C4-2B (cell line): ENCODE measurements at regions not wholly inside any gene's neighbourhood (a gene's known extent, or its start where the extent isn't known, plus 50 kb on each side); places are given as distances from the start of the nearest gene placed in this dataset.

Source experiments
- H3K27ac ChIP-seq: fragments of 450-650 bp; 2 replicates; pipeline ENCODE4 v1.5.1; 2017
- ZFX ChIP-seq: fragments of 450-650 bp; IDR thresholded peaks from 2 replicates; pipeline ENCODE4 v1.6.1; 2017
- TF ChIP-seq, protein P1 (sequence below): fragments of 450-650 bp; conservative IDR thresholded peaks from 2 replicates; pipeline ENCODE4 v1.5.1; 2017; ENCODE audit warnings: mild to moderate bottlenecking

DNA sequence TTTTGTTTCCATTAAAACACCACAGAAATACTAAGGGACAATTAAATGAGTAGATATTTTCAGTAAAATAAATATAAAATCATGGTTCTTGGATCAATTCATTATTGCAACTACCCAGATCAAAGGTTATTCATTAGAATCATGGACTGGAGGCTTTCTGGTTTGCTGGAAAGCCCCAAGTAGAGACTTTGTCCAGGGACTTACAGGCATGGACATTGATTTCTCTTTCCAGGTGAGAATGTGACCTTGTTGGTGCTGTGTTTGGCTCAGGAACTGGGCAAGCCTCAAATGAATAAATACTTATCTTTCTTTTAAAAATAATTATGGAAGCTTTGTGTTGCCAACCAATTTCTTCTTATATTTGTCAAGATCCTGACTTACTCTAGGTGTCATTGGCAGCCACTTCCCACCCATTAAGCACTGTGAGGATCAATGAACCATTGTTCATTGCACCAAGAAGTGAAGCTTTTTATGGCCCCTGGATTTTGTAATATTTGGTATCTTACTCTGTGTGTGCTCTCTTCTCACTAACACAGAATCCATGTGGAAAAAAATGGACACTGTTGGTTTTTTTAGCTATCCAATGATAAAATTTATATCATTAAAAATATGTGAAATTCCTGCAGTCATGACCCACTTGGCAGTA, 205.8 kb upstream of the NRXN1 start:
- TF ChIP-seq, protein P1, sequence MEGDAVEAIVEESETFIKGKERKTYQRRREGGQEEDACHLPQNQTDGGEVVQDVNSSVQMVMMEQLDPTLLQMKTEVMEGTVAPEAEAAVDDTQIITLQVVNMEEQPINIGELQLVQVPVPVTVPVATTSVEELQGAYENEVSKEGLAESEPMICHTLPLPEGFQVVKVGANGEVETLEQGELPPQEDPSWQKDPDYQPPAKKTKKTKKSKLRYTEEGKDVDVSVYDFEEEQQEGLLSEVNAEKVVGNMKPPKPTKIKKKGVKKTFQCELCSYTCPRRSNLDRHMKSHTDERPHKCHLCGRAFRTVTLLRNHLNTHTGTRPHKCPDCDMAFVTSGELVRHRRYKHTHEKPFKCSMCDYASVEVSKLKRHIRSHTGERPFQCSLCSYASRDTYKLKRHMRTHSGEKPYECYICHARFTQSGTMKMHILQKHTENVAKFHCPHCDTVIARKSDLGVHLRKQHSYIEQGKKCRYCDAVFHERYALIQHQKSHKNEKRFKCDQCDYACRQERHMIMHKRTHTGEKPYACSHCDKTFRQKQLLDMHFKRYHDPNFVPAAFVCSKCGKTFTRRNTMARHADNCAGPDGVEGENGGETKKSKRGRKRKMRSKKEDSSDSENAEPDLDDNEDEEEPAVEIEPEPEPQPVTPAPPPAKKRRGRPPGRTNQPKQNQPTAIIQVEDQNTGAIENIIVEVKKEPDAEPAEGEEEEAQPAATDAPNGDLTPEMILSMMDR, result no peak
- no peak for TF ChIP-seq ZFX
- H3K27ac ChIP-seq, result no peak overlapping the region

DNA sequence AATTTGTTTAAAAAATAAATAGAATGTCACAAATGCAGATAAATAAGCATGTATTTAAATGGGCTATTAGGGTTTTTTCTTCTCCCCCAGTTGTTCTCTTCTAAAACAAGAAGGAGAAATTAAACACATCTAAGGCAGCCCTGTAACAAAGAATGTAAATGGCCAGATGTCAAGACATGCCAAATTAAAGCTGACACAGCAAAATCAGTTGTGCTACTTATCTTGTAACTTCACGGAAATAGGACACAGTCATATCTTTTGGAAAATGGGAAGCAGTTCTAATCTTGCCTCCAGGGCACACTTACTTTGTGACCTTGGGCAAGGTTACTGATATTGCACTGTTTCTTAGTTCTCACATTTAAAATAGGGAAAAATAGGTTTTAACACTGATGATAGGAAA, 200.1 kb upstream of the NRXN1 start:
- H3K27ac ChIP-seq, result no peak overlapping the region
- TF ChIP-seq, protein P1, result no peak
- no peak for TF ChIP-seq ZFX

DNA sequence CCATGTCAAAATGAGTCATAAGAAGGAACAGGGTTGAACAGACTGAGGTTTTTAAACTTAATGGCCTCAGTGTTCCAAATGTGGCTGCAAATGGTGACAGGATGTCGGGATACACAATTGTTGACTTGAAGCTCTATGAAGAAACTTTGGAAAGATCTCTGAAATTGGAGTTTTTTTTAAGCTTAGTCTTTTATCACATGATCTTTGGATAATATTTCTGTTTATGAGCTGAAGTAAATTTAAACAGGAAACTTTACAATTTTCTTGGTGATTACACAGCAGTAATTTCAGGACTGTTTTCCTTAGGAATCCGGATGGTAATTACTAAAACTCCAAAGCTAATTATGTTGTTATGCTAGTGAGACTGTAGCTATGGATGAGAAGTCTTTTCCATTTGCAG, 199.1 kb upstream of the NRXN1 start:
- no peak overlapping the region for H3K27ac ChIP-seq
- TF ChIP-seq, protein P1, result no peak

- no peak overlapping the region for H3K27ac ChIP-seq
- TF ChIP-seq ZFX, result no peak
- TF ChIP-seq, protein P1, result no peak
Observed at GRCh38 chr2:51225377-51225776, 193.4 kb upstream of the NRXN1 start.

- H3K27ac ChIP-seq, result no peak overlapping the region
- TF ChIP-seq ZFX, result no peak
- TF ChIP-seq, protein P1, result no peak
Observed at GRCh38 chr2:51224790-51225189, 192.9 kb upstream of the NRXN1 start.

- no peak for TF ChIP-seq ZFX
- no peak overlapping the region for H3K27ac ChIP-seq
Observed at GRCh38 chr2:51222106-51222505, 190.2 kb upstream of the NRXN1 start.

- TF ChIP-seq, protein P1, result no peak
- TF ChIP-seq ZFX, result no peak
- no peak overlapping the region for H3K27ac ChIP-seq
Observed at GRCh38 chr2:51220606-51221005, 188.7 kb upstream of the NRXN1 start.

GRCh38 chr2:51220080-51220479, 188.1 kb upstream of the NRXN1 start:
- H3K27ac ChIP-seq, result no peak overlapping the region
- TF ChIP-seq, protein P1, result no peak
- TF ChIP-seq ZFX, result no peak
